Mammary epithelial cell (primary cell): ENCODE measurements at regions not wholly inside any gene's neighbourhood (a gene's known extent, or its start where the extent isn't known, plus 50 kb on each side); places are given as distances from the start of the nearest gene placed in this dataset.

ENCODE experiments used
- EZH2 ChIP-seq: IDR thresholded peaks from 2 replicates; pipeline ENCODE4 v1.6.1; 2012; ENCODE audit warnings: low read length, inconsistent platforms, borderline replicate concordance
- TF ChIP-seq, protein P1 (sequence below), 2 donors: IDR thresholded peaks in 1 of 2; conservative IDR thresholded peaks in 1 of 2; 2 replicates each; pipeline ENCODE4 v1.5.1; 2011 to 2012; ENCODE audit warnings: inconsistent platforms in 2 of 2, low read length in 2 of 2, mild to moderate bottlenecking in 2 of 2, control low read depth in 1 of 2, low read depth in 1 of 2; ENCODE audit not compliant: insufficient read depth in 1 of 2; ENCODE audit errors: extremely low read depth in 1 of 2

DNA sequence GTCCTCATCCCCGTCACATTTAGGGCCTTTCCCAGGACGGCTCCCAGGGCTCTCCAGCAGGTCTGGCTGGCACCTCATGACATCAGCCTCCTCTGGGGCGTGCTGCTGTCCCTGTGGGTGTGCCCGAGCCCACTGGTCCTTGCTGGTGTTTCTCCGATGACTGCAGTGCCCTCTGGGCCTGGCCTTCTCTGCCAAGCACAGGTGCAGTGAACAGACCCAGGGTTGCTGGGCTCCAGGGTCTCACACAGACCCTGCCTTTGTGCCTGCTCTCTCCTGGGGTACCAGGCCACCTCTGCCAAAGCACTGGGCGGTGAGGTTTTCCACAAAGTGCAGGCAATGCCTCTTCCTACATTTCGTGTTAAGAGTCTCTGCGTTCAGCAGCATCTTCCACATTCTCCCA, 246.1 kb downstream of the ACKR3 start:
- TF ChIP-seq, protein P1, sequence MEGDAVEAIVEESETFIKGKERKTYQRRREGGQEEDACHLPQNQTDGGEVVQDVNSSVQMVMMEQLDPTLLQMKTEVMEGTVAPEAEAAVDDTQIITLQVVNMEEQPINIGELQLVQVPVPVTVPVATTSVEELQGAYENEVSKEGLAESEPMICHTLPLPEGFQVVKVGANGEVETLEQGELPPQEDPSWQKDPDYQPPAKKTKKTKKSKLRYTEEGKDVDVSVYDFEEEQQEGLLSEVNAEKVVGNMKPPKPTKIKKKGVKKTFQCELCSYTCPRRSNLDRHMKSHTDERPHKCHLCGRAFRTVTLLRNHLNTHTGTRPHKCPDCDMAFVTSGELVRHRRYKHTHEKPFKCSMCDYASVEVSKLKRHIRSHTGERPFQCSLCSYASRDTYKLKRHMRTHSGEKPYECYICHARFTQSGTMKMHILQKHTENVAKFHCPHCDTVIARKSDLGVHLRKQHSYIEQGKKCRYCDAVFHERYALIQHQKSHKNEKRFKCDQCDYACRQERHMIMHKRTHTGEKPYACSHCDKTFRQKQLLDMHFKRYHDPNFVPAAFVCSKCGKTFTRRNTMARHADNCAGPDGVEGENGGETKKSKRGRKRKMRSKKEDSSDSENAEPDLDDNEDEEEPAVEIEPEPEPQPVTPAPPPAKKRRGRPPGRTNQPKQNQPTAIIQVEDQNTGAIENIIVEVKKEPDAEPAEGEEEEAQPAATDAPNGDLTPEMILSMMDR (conservative IDR thresholded peaks at IDR 0.05 in 1 of 2, IDR thresholded peaks at IDR 0.05 in 1 of 2; ENCODE audit: extremely low read depth in 1 of 2, insufficient read depth in 1 of 2, low read depth in 1 of 2, low read length in 2 of 2): no peak
- no peak for TF ChIP-seq EZH2
